ENCODE measurements at regions not wholly inside any gene's neighbourhood (a gene's known extent, or its start where the extent isn't known, plus 50 kb on each side); places are given as distances from the start of the nearest gene placed in this dataset.

DNA sequence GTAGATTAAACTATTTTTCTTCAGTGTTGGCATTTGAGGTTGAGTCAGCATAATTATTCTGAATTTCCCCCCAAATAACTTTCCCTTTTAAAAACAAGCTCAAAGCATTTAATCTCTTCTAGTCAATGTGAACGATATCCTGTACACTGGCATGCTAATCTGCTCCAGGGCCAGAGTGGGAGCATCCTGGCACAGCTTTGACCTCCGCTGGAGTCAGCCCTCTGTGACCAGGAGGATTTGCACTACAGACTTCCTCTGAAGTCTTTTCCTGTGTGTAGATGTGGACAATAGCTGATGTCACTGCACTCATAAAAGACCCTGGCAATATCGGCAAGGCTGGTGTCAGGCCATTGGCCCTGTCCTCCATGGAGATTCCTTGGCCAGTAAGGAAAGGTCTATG, 340.2 kb downstream of the CDC14C start:
- no peaks in the 10 kb centered on the region for H3K36me3 ChIP-seq (ENCODE audit: control insufficient read depth in 4 of 4, insufficient read depth in 3 of 4, low read depth in 1 of 4, low read length in 3 of 4)
- H3K4me3 ChIP-seq (ENCODE audit: low read depth in 1 of 3, low read length in 3 of 3), result no peak overlapping the region
- WGBS, result 50% methylated on average over 3 of the region's 3 CpGs
- no peak overlapping the region for H3K9ac ChIP-seq (ENCODE audit: low read depth in 1 of 2, low read length in 2 of 2)
- no peak for DNase-seq (ENCODE audit: low spot score)
- H3K27me3 ChIP-seq (ENCODE audit: control insufficient read depth in 4 of 4, insufficient read depth in 4 of 4, low read length in 3 of 4), result peaks cover 0 to 4% (median 0%) of the 10 kb centered on the region in 4 donors
- no peaks in the 10 kb centered on the region for H3K9me3 ChIP-seq (ENCODE audit: control insufficient read depth in 4 of 4, low read length in 3 of 4)
- H3K27ac ChIP-seq (ENCODE audit: low read depth in 1 of 2, low read length in 2 of 2), result no peak overlapping the region
- TF ChIP-seq, protein P1, sequence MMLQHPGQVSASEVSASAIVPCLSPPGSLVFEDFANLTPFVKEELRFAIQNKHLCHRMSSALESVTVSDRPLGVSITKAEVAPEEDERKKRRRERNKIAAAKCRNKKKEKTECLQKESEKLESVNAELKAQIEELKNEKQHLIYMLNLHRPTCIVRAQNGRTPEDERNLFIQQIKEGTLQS (IDR thresholded peaks at IDR 0.05), result no peak
- TF ChIP-seq HNF4A (conservative IDR thresholded peaks at IDR 0.05), result no peak
- H3K4me1 ChIP-seq (ENCODE audit: control insufficient read depth in 4 of 4, insufficient read depth in 4 of 4, low read length in 3 of 4), result no peaks in the 10 kb centered on the region

- Histone ChIP-seq H3K36me3 (ENCODE audit: control insufficient read depth in 4 of 4, insufficient read depth in 3 of 4, low read depth in 1 of 4, low read length in 3 of 4) (no peaks in the 10 kb centered on the region), H3K27me3 (ENCODE audit: control insufficient read depth in 4 of 4, insufficient read depth in 4 of 4, low read length in 3 of 4) (no peaks in the 10 kb centered on the region), H3K4me1 (ENCODE audit: control insufficient read depth in 4 of 4, insufficient read depth in 4 of 4, low read length in 3 of 4) (no peaks in the 10 kb centered on the region), H3K9me3 (ENCODE audit: control insufficient read depth in 4 of 4, low read length in 3 of 4) (no peaks in the 10 kb centered on the region), H3K27ac (ENCODE audit: low read depth in 1 of 2, low read length in 2 of 2) (no peak overlapping the region), H3K9ac (ENCODE audit: low read depth in 1 of 2, low read length in 2 of 2) (no peak overlapping the region), H3K4me3 (ENCODE audit: low read depth in 1 of 3, low read length in 3 of 3) (no peak overlapping the region)
- no peak for DNase-seq (ENCODE audit: low spot score)
- 60% methylated on average over 1 of the region's 1 CpG for WGBS
- TF ChIP-seq HNF4A (conservative IDR thresholded peaks at IDR 0.05) (no peak), EGR1 (IDR thresholded peaks at IDR 0.05; ENCODE audit: low read depth in 2 of 2) (no peak), FOXA2 (IDR thresholded peaks at IDR 0.05) (no peak)
- TF ChIP-seq, protein P1 (IDR thresholded peaks at IDR 0.05), result no peak
- TF ChIP-seq, protein P2, sequence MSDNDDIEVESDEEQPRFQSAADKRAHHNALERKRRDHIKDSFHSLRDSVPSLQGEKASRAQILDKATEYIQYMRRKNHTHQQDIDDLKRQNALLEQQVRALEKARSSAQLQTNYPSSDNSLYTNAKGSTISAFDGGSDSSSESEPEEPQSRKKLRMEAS (IDR thresholded peaks at IDR 0.05), result no peak
- TF ChIP-seq, protein P3, sequence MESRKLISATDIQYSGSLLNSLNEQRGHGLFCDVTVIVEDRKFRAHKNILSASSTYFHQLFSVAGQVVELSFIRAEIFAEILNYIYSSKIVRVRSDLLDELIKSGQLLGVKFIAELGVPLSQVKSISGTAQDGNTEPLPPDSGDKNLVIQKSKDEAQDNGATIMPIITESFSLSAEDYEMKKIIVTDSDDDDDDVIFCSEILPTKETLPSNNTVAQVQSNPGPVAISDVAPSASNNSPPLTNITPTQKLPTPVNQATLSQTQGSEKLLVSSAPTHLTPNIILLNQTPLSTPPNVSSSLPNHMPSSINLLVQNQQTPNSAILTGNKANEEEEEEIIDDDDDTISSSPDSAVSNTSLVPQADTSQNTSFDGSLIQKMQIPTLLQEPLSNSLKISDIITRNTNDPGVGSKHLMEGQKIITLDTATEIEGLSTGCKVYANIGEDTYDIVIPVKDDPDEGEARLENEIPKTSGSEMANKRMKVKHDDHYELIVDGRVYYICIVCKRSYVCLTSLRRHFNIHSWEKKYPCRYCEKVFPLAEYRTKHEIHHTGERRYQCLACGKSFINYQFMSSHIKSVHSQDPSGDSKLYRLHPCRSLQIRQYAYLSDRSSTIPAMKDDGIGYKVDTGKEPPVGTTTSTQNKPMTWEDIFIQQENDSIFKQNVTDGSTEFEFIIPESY (IDR thresholded peaks at IDR 0.05), result no peak
Observed at GRCh38 chr7:49273897-49274296, 349.6 kb downstream of the CDC14C start.

GRCh38 chr7:49279891-49280290, 355.5 kb downstream of the CDC14C start:
- H3K9me3 ChIP-seq (ENCODE audit: control insufficient read depth in 4 of 4, low read length in 3 of 4), result peaks cover 0 to 5% (median 0%) of the 10 kb centered on the region in 4 donors
- no peaks in the 10 kb centered on the region for H3K4me1 ChIP-seq (ENCODE audit: control insufficient read depth in 4 of 4, insufficient read depth in 4 of 4, low read length in 3 of 4)
- H3K36me3 ChIP-seq (ENCODE audit: control insufficient read depth in 4 of 4, insufficient read depth in 3 of 4, low read depth in 1 of 4, low read length in 3 of 4), result no peaks in the 10 kb centered on the region
- 63% methylated on average over 2 of the region's 2 CpGs for WGBS
- no peak overlapping the region for H3K27ac ChIP-seq (ENCODE audit: low read depth in 1 of 2, low read length in 2 of 2)
- H3K4me3 ChIP-seq (ENCODE audit: low read depth in 1 of 3, low read length in 3 of 3), result no peak overlapping the region
- H3K9ac ChIP-seq (ENCODE audit: low read depth in 1 of 2, low read length in 2 of 2), result no peak overlapping the region
- no peak for DNase-seq (ENCODE audit: low spot score)
- peaks cover 0 to 2% (median 0%) of the 10 kb centered on the region in 4 donors for H3K27me3 ChIP-seq (ENCODE audit: control insufficient read depth in 4 of 4, insufficient read depth in 4 of 4, low read length in 3 of 4)
- TF ChIP-seq HNF4A (conservative IDR thresholded peaks at IDR 0.05), result no peak
- no peak for TF ChIP-seq HNF4G (IDR thresholded peaks at IDR 0.05)
- TF ChIP-seq RXRA (IDR thresholded peaks at IDR 0.05), result no peak
- TF ChIP-seq, protein P4, sequence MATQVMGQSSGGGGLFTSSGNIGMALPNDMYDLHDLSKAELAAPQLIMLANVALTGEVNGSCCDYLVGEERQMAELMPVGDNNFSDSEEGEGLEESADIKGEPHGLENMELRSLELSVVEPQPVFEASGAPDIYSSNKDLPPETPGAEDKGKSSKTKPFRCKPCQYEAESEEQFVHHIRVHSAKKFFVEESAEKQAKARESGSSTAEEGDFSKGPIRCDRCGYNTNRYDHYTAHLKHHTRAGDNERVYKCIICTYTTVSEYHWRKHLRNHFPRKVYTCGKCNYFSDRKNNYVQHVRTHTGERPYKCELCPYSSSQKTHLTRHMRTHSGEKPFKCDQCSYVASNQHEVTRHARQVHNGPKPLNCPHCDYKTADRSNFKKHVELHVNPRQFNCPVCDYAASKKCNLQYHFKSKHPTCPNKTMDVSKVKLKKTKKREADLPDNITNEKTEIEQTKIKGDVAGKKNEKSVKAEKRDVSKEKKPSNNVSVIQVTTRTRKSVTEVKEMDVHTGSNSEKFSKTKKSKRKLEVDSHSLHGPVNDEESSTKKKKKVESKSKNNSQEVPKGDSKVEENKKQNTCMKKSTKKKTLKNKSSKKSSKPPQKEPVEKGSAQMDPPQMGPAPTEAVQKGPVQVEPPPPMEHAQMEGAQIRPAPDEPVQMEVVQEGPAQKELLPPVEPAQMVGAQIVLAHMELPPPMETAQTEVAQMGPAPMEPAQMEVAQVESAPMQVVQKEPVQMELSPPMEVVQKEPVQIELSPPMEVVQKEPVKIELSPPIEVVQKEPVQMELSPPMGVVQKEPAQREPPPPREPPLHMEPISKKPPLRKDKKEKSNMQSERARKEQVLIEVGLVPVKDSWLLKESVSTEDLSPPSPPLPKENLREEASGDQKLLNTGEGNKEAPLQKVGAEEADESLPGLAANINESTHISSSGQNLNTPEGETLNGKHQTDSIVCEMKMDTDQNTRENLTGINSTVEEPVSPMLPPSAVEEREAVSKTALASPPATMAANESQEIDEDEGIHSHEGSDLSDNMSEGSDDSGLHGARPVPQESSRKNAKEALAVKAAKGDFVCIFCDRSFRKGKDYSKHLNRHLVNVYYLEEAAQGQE (IDR thresholded peaks at IDR 0.05), result no peak
- no peak for TF ChIP-seq YY1 (IDR thresholded peaks at IDR 0.05)
- no peak for TF ChIP-seq FOXA1 (IDR thresholded peaks at IDR 0.05)
- TF ChIP-seq GABPA (IDR thresholded peaks at IDR 0.05 in 1 of 2, conservative IDR thresholded peaks at IDR 0.05 in 1 of 2), result no peak
- TF ChIP-seq SP1 (IDR thresholded peaks at IDR 0.05), result no peak
- TF ChIP-seq, protein P3 (IDR thresholded peaks at IDR 0.05), result no peak
- TF ChIP-seq, protein P2 (IDR thresholded peaks at IDR 0.05), result no peak
- TF ChIP-seq TAF1 (conservative IDR thresholded peaks at IDR 0.05), result no peak
- TF ChIP-seq, protein P1 (IDR thresholded peaks at IDR 0.05), result no peak
- no peak for TF ChIP-seq JUND (IDR thresholded peaks at IDR 0.05)
- no peak for TF ChIP-seq RAD21 (IDR thresholded peaks at IDR 0.05)
- TF ChIP-seq NR2F2 (IDR thresholded peaks at IDR 0.05), result no peak

Measured in liver (tissue), 7 donors.